Mucosa of descending colon (tissue), 3 donors: ENCODE measurements at regions not wholly inside any gene's neighbourhood (a gene's known extent, or its start where the extent isn't known, plus 50 kb on each side); places are given as distances from the start of the nearest gene placed in this dataset.

Source experiments
- ATAC-seq: fragments of 200-7000 bp; cut with Tn5 transposase; one replicate; pipeline ENCODE4 v1.9.1; 2020; ENCODE audit warnings: mild to moderate bottlenecking, moderate library complexity
- DNase-seq, 3 donors: peaks; one replicate each; pipeline ENCODE4 v3.0.0-alpha.2; 2020
- H3K36me3 ChIP-seq: fragments of 200-600 bp; one replicate; pipeline ENCODE4 v1.8.0; 2021; ENCODE audit warnings: low read depth, mild to moderate bottlenecking
- H3K4me1 ChIP-seq: fragments of 200-600 bp; one replicate; pipeline ENCODE4 v1.8.0; 2021; ENCODE audit warnings: low read depth, mild to moderate bottlenecking
- H3K4me3 ChIP-seq: fragments of 200-600 bp; one replicate; pipeline ENCODE4 v1.8.0; 2021; ENCODE audit warnings: mild to moderate bottlenecking
- H3K9me3 ChIP-seq: fragments of 200-600 bp; one replicate; pipeline ENCODE4 v1.8.0; 2021; ENCODE audit warnings: mild to moderate bottlenecking
- intact Hi-C, 2 donors: fragments of 100-400 bp; cut with DNase I in 1 of 2; cut with micrococcal nuclease in 1 of 2; formaldehyde crosslinking; loops; one replicate each; pipeline versions ENCODE4 v1.11.0 to v1.11.1; 2022; cut with DNase I, micrococcal nuclease
- TF ChIP-seq, protein P1 (sequence below): fragments of 200-600 bp; IDR thresholded peaks from one replicate; pipeline ENCODE4 v1.8.0; 2022; ENCODE audit warnings: antibody characterized with exemption, mild to moderate bottlenecking
- donor health status: DM: no; HTN: no; CAD: no; lungs with moderate emphysema.
- donor health status: DM: no; HTN: no; CAD: no.
- donor health status: DM: no; HTN: yes; CAD: no.

DNA sequence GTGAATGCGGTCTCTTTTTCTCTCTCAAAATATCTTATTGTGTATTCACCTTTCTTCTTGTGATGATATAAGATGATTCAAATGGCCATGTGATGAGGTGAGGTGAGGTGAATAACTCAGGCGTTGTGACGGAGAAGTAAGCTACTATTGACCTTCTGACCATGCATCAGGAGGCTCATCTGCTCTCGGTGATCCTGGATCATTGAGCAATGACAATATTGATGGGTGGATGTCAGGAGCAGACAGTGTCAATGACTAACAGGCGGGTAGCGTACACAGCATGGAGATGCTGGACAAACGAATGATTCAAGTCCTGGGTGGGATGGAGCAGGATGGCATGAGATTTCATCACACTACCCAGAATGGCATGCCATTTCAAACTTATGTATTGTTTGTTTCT is 119.6 kb downstream of the PXDC1 start:
- Histone ChIP-seq H3K9me3 (no peaks in the 10 kb centered on the region), H3K4me3 (no peak overlapping the region), H3K36me3 (no peaks in the 10 kb centered on the region), H3K4me1 (no peaks in the 10 kb centered on the region)
- no peak for ATAC-seq
- intact Hi-C loops = no loop called here
- TF ChIP-seq, protein P1, sequence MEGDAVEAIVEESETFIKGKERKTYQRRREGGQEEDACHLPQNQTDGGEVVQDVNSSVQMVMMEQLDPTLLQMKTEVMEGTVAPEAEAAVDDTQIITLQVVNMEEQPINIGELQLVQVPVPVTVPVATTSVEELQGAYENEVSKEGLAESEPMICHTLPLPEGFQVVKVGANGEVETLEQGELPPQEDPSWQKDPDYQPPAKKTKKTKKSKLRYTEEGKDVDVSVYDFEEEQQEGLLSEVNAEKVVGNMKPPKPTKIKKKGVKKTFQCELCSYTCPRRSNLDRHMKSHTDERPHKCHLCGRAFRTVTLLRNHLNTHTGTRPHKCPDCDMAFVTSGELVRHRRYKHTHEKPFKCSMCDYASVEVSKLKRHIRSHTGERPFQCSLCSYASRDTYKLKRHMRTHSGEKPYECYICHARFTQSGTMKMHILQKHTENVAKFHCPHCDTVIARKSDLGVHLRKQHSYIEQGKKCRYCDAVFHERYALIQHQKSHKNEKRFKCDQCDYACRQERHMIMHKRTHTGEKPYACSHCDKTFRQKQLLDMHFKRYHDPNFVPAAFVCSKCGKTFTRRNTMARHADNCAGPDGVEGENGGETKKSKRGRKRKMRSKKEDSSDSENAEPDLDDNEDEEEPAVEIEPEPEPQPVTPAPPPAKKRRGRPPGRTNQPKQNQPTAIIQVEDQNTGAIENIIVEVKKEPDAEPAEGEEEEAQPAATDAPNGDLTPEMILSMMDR = no peak
- no peak for DNase-seq

DNA sequence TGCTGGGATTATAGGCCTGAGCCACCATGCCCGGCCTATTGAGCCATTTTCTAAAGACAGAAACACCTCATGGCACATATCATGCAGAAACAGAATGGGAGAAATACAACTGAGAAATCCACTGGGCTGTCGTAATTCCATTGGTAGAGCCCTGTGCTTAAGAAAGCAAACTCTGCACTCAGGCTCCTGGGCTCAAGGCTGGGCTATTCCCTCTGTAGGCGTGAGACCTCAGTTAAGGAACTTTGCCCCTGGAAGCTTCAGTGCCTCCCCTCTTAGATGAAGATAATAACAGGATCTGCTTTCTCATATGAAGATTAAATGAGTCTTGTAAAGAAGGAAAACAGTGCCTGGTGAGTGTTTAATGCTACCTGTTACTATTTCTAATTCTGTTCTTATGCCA is 120.3 kb downstream of the PXDC1 start:
- no peak for ATAC-seq
- Histone ChIP-seq H3K4me3 (no peak overlapping the region), H3K4me1 (no peaks in the 10 kb centered on the region), H3K36me3 (no peaks in the 10 kb centered on the region), H3K9me3 (no peaks in the 10 kb centered on the region)
- TF ChIP-seq, protein P1 = no peak
- intact Hi-C loops = no loop called here
- no peak for DNase-seq

DNA sequence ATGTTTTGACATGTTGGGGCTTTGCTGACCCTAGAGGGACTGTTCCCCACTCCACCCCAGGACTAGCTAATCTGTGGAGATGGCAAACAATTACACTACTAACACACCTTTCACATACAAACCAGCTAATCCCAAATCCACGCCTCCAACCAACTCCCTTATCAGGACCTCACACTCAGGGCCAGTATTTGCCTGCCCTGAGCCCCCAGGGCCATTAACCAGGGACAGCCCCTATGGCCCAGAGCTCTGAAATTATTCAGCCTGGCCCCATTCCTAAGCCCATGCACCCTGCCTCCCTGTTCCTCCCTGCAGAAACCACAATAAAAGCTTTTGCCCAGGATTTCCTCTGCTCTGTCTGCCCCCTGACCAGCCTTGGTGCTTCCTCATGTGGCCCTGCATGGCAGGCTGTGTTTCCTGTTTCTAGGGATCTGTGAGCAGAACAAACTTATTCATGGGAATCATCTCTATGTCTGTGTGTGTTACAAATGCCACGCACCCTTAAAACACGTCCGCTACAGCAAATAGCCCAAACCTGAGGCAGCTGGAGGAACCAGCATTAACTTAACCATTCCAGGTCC is 121.2 kb downstream of the PXDC1 start:
- H3K4me3 ChIP-seq = no peak overlapping the region
- DNase-seq (no peak), ATAC-seq (no peak)
- intact Hi-C loops = no loop called here
- H3K36me3 ChIP-seq = no peaks in the 10 kb centered on the region
- no peaks in the 10 kb centered on the region for H3K9me3 ChIP-seq
- TF ChIP-seq, protein P1 = no peak
- no peaks in the 10 kb centered on the region for H3K4me1 ChIP-seq

DNA sequence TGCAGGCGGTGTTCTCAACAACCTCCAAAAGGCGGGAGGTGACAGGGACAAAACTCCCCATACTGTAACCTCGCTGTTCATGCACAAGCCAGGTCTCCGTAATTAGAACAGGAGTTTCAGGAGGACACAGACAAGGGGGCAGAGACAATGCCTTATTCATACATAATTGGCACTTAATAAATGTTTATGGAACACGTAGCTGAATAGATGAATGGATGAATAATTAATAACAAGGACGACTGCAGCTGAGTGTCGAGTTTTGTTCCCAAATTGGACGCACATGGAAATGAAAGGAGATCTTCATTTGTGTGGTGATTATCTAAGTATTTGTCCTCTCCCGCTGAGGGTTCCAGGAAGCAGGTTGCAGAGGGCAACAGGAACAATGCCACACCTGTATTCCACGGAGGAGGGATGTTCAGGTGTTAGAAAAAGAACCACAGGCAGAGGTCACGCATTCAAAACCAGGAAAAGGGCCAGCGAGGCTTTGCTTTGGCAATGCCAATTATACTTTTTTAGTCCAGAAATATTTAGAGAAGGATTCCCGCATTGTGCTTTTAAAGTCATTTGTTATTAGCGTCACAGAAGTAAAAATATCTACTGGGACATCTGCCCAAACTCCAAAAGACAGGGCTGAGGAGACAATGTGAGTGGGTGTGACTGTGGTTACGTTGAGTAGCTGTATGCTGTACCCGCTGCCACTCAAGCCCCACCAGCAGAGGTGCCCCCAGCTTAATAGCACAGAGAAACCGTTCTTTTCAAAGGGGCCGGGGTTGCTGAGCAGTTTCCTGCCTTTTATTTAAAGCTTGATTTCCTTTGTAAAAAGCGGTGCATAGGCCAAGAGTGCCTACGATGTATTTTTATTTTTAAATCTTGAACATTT is 123.3 kb downstream of the PXDC1 start:
- ATAC-seq = no peak
- intact Hi-C loops = no loop called here
- Histone ChIP-seq H3K9me3 (no peaks in the 10 kb centered on the region), H3K36me3 (no peaks in the 10 kb centered on the region), H3K4me1 (no peaks in the 10 kb centered on the region), H3K4me3 (no peak overlapping the region)
- TF ChIP-seq, protein P1 = no peak
- no peak for DNase-seq

DNA sequence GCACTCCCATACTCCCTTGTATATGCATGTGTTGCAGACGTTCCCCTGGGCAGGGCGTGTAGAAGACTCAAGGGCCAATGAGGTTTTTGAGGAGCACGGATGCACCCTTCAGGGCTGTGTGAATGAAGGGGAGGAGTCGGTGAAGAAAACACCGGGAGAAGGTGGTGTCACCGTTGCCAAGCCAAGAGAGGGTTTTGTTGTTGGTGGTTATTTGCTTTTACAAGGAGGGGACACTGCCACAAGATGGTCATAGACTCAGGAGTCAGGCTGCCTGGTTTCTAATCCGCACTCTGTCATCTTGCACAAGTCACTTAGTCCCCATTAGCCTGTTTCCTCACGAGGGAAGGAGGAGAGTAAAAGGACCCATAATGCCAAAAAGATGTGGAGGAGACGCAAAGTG is 124.0 kb downstream of the PXDC1 start:
- ATAC-seq = no peak
- Histone ChIP-seq H3K36me3 (no peaks in the 10 kb centered on the region), H3K4me3 (no peak overlapping the region), H3K9me3 (no peaks in the 10 kb centered on the region), H3K4me1 (no peaks in the 10 kb centered on the region)
- TF ChIP-seq, protein P1 = no peak
- no peak for DNase-seq
- intact Hi-C loops = no loop called here
